ENCODE measurements at regions not wholly inside any gene's neighbourhood (a gene's known extent, or its start where the extent isn't known, plus 50 kb on each side); places are given as distances from the start of the nearest gene placed in this dataset.

GRCh38 chr7:28328146-28328545 is 84.2 kb upstream of the CREB5 start:
- no peak overlapping the region for H3K4me2 ChIP-seq (ENCODE audit: low read depth, low read length)
- H4K8ac ChIP-seq (ENCODE audit: low read depth in 2 of 2, low read length in 2 of 2), result no peak overlapping the region
- H3K14ac ChIP-seq (replicated peaks; ENCODE audit: low read depth, low read length), result no peak overlapping the region
- H4K5ac ChIP-seq (ENCODE audit: low read depth, low read length), result no peak overlapping the region
- no CpG with 5 or more reads among the region's 2 CpGs for WGBS, 2 experiments (ENCODE audit: extremely low coverage in 2 of 2, insufficient read length in 1 of 2)
- H3K36me3 ChIP-seq (ENCODE audit: control insufficient read depth, insufficient read depth, low read length), result no peaks in the 10 kb centered on the region
- H3K27me3 ChIP-seq (ENCODE audit: control insufficient read depth, insufficient read depth, low read length), result peaks cover 7% of the 10 kb centered on the region; the same call in 1 of the 2 replicates
- H4K20me1 ChIP-seq (ENCODE audit: insufficient read depth, low read length), result no peaks in the 10 kb centered on the region
- peaks cover 2% of the 10 kb centered on the region; the same call in 1 of the 2 replicates for H3K4me1 ChIP-seq (ENCODE audit: control insufficient read depth, insufficient read depth, low read length)
- no peak overlapping the region for H4K91ac ChIP-seq (ENCODE audit: insufficient read depth, low read depth, low read length)
- no peak overlapping the region for H2BK5ac ChIP-seq (ENCODE audit: low read depth, low read length, poor library complexity, severe bottlenecking)
- no peak overlapping the region for H3K27ac ChIP-seq (ENCODE audit: insufficient read depth, low read length)
- ChIA-PET POLR2A (ENCODE audit: unreplicated experiment) (no interaction called here), CTCF (interaction anchor here (1.0 kb wide), 1 partner anchor 12 kb away, joined by 3 read pairs; no protein-coding TSS in a partner anchor)
- no peak overlapping the region for H3K4me3 ChIP-seq (ENCODE audit: insufficient read depth, low read depth, low read length)
- no TSS peak for BruUV-seq (replicated peaks)
- no peaks in the 10 kb centered on the region for H3K9me1 ChIP-seq (ENCODE audit: insufficient read depth, low read length)
- no peak overlapping the region for H2BK20ac ChIP-seq (ENCODE audit: low read depth, low read length)
- intact Hi-C loops (cut with micrococcal nuclease), result no loop called here
- no peak overlapping the region for H3K4ac ChIP-seq (ENCODE audit: low read depth, low read length)
- no peak overlapping the region for H3K9ac ChIP-seq (ENCODE audit: low read depth, low read length)
- no peak overlapping the region for H2AK9ac ChIP-seq (replicated peaks; ENCODE audit: low read depth, low read length, poor library complexity)
- no peaks in the 10 kb centered on the region for H3K9me3 ChIP-seq (ENCODE audit: control insufficient read depth, insufficient read depth, low read length)
- TF ChIP-seq CEBPB (IDR thresholded peaks at IDR 0.05; ENCODE audit: low read depth, low read length) (no peak), ELK1 (IDR thresholded peaks at IDR 0.05; ENCODE audit: borderline replicate concordance, low read depth, low read length) (no peak), MXI1 (IDR thresholded peaks at IDR 0.05; ENCODE audit: borderline replicate concordance, low read depth, low read length) (no peak), CHD1 (IDR thresholded peaks at IDR 0.05; ENCODE audit: low read depth, low read length) (no peak), MAZ (IDR thresholded peaks at IDR 0.05; ENCODE audit: borderline replicate concordance, low read depth, low read length) (no peak), RAD21 (IDR thresholded peaks at IDR 0.05; ENCODE audit: low read length) (no peak), NFE2L2 (IDR thresholded peaks at IDR 0.05; ENCODE audit: low read depth, low read length) (no peak)
- no peaks in the 10 kb centered on the region for H3K79me1 ChIP-seq (ENCODE audit: low read depth in 1 of 2, low read length in 2 of 2)
- H3K18ac ChIP-seq (ENCODE audit: low read depth, low read length), result no peak overlapping the region
- in situ Hi-C loops (cut with MboI; ENCODE audit: low sequenced_read_pairs), result no loop called here
- H2AFZ ChIP-seq (replicated peaks; ENCODE audit: low read length, poor library complexity), result no peak overlapping the region
- H3K23ac ChIP-seq (ENCODE audit: low read depth, low read length), result no peak overlapping the region
- no peak overlapping the region for H2BK15ac ChIP-seq (ENCODE audit: low read depth, low read length)
- H2BK120ac ChIP-seq (ENCODE audit: low read depth, low read length), result no peak overlapping the region
- H2AK5ac ChIP-seq (ENCODE audit: low read depth, low read length), result no peak overlapping the region
- H3K56ac ChIP-seq (ENCODE audit: extremely low read depth, insufficient read depth, low read length), result no peak overlapping the region
- dilution Hi-C loops (cut with HindIII; ENCODE audit: low sequenced_read_pairs, unreplicated experiment), result no loop called here
- ATAC-seq (ENCODE audit: low read depth) (no peak), DNase-seq (no peak)

Measured in IMR-90 (cell line).